GM12872 (cell line): ENCODE measurements at regions not wholly inside any gene's neighbourhood (a gene's known extent, or its start where the extent isn't known, plus 50 kb on each side); places are given as distances from the start of the nearest gene placed in this dataset.

ENCODE experiments used
- TF ChIP-seq, protein P1 (sequence below): IDR thresholded peaks from 3 replicates; pipeline ENCODE4 v1.5.1; 2011; ENCODE audit warnings: low read depth, mild to moderate bottlenecking, low read length, moderate library complexity; ENCODE audit not compliant: insufficient read depth

DNA sequence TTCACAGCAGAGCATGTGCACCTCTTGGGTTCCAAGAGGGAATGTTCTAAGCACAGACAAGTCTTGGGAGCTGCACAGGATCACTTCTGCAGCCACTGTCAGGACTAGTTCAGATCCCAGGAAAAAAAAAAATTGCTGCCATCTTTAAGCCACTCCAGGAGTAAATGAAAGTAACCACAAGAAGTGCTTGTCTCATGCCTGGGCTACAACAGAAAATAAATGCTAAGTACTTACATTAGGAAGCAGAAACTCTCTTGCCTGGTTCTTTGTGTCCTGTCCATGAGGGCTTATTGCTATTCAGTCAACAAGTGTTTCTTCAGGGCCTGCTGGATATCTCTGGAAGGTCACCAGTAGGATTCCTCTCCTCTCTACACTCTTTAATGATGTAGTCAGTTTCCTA is 176.1 kb downstream of the KTN1 start:
- TF ChIP-seq, protein P1, sequence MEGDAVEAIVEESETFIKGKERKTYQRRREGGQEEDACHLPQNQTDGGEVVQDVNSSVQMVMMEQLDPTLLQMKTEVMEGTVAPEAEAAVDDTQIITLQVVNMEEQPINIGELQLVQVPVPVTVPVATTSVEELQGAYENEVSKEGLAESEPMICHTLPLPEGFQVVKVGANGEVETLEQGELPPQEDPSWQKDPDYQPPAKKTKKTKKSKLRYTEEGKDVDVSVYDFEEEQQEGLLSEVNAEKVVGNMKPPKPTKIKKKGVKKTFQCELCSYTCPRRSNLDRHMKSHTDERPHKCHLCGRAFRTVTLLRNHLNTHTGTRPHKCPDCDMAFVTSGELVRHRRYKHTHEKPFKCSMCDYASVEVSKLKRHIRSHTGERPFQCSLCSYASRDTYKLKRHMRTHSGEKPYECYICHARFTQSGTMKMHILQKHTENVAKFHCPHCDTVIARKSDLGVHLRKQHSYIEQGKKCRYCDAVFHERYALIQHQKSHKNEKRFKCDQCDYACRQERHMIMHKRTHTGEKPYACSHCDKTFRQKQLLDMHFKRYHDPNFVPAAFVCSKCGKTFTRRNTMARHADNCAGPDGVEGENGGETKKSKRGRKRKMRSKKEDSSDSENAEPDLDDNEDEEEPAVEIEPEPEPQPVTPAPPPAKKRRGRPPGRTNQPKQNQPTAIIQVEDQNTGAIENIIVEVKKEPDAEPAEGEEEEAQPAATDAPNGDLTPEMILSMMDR: no peak

DNA sequence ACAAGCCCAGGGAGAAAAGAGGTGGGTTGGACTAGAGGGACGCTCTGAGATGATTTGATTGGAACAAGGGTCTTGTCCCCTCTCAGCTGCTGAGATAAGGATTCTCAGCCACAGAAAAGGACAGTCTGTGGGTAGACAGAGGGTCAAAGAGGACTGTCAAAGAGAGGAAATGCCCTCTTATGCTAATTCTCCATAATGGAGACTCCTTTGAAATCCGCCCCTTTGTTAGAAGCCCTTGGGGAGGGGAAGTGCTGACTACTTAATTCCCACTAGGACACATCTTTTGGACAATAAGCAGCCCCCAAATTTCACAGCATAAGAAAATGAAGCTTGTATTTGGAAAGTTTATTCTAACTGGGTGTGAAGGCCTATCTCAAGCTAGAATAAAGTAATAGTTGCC is 176.6 kb downstream of the KTN1 start:
- TF ChIP-seq, protein P1: no peak

DNA sequence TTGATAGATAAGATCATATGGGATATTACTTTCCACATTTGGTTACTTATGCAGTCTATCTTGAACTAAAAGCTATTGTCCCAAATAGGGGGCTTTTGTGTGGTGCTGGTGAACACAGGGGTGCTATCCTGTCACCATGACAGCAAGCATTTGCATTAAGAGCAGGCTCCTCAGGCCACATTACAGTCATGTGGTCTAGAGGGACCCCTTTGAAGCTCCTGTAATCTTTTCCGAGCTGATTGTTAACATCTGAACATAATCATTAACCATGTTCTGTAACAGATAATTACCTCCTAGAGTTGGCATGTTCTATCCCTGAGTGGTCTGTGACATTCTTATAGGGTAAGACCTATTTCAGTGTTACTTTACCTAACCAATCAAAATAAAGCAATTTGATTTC is 178.8 kb downstream of the KTN1 start:
- TF ChIP-seq, protein P1: no peak

DNA sequence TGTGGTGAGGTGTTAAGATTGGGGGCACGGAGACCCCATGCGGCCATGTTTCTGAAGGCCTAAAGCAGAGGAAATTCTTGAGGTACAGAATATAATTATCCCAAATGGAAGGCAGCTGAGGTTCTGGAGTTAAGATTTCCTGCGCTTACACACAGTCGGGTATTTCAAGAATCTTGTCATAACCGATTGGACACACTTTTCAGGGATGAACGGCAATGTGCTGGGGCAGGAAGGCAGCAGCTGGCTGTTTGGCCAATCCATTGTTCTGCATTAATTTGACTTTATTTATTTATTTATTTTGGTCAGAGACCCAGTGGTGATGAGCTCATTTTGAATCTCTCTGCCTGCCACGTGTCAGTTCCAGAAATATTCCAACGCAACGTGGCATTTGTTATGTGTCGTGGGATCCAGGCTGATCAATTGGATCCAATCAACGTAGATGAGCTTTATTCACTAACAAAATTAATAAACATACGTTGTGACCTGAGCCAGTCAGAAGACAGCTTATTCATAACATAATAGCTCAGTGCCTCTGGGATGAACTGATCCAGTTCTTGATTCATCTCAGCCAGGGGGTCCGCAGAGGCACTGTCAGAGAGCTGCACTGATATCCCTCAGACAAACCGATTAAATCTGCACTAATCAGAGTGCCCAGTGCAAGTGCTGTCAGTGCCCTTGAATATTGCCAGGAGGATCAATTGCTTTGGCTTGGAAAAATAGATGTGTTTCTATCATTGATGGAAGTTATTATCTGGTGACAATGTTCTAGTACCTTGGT is 181.0 kb downstream of the KTN1 start:
- TF ChIP-seq, protein P1: no peak

DNA sequence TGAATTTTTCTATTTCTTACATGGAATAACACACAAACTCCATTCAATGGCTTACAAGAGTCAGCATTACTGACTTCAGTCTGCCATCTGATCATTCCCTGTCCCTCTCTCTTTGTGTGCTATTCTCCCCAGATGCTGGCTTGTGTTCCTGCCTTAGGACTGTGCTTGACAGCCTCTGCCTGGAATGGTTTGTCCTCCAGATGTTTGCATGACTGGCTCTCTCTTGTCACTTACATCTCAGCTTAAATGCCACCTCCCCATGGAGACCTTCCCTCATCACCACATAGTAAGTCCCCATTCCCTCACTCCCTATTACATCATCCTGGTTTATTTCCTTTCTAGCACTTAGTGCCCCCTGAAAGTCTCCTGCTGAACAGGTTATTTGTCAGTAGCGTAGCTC is 181.6 kb downstream of the KTN1 start:
- TF ChIP-seq, protein P1: no peak

DNA sequence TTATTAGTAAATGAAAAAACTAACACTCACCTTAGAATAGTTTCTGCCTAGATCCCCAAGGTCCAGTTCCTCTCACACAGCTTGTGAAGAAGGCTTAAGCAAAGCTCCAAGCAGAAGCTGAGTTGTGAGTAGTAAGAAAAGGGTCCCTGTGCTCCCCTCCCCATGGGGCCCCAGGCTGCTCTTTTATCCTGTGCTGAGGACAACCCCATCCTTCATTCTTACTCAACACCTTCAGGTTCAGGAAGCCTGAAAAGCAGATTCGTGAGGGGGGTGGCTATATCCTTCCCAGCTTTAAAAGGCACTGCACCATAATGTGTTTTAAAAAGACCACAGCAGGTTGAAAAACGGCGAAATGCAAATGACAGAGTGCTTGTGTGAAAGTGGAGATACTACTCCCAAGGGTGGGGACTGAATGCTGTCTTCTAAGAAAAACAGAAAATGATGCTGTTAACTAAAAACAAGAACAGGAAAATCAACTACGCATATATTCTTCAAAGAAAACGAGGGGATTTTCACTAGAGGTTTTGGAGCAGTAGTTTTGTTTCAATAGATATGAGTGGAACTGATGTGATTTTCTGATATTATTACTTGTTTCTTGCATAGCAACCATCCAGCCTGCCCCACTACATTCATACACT is 182.7 kb downstream of the KTN1 start:
- TF ChIP-seq, protein P1: no peak

DNA sequence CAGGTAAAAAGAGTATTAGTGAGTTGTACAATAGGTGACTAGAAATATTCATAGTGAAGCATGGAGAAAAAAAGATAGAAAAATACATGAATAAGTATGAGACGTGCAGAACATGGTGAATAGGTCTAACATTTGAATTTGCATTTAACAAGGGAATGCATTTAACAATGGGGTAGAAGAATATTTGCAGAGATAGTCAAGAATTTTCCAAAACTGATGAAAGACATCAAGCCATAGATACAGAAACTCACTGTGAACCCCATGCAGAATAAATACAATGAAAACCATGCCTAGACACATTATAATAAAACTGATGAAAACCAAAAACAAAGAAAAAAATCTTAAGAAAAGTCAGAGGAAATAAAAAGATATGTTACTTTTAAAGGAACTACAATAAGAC is 184.8 kb downstream of the KTN1 start:
- TF ChIP-seq, protein P1: no peak
